Neural cell (in vitro differentiated cells): ENCODE measurements at regions not wholly inside any gene's neighbourhood (a gene's known extent, or its start where the extent isn't known, plus 50 kb on each side); places are given as distances from the start of the nearest gene placed in this dataset.

Source experiments
- EP300 ChIP-seq: fragments of 450-650 bp; conservative IDR thresholded peaks from 2 replicates; pipeline ENCODE4 v1.6.1; 2014; ENCODE audit warnings: antibody characterized with exemption, mild to moderate bottlenecking, moderate library complexity; ENCODE audit not compliant: poor library complexity, severe bottlenecking
- EZH2 ChIP-seq: fragments of 200-600, 300-800 bp; shearing (Covaris generic), sonication (generic); IDR thresholded peaks from 2 replicates; pipeline ENCODE4 v1.6.1; 2014; ENCODE audit warnings: antibody characterized with exemption, low read length, borderline replicate concordance, mild to moderate bottlenecking; ENCODE audit not compliant: insufficient read depth, poor library complexity, severe bottlenecking
- MXI1 ChIP-seq: fragments of 450-650 bp; conservative IDR thresholded peaks from 2 replicates; pipeline ENCODE4 v1.6.1; 2014; ENCODE audit warnings: antibody characterized with exemption, mild to moderate bottlenecking; ENCODE audit not compliant: poor library complexity, severe bottlenecking
- POLR2AphosphoS5 ChIP-seq: IDR thresholded peaks from 2 replicates; pipeline ENCODE4 v1.6.1; 2012
- RAD21 ChIP-seq: fragments of 450-650 bp; conservative IDR thresholded peaks from 2 replicates; pipeline ENCODE4 v1.6.1; 2014; ENCODE audit warnings: antibody characterized with exemption, mild to moderate bottlenecking, moderate library complexity
- SMC3 ChIP-seq: fragments of 450-650 bp; conservative IDR thresholded peaks from 2 replicates; pipeline ENCODE4 v1.6.1; 2014; ENCODE audit warnings: antibody characterized with exemption, mild to moderate bottlenecking, moderate library complexity; ENCODE audit not compliant: poor library complexity
- TF ChIP-seq, protein P1 (sequence below): fragments of 450-650 bp; IDR thresholded peaks from 2 replicates; pipeline ENCODE4 v1.5.1; 2014; ENCODE audit warnings: antibody characterized with exemption, mild to moderate bottlenecking, moderate library complexity; ENCODE audit not compliant: poor library complexity, severe bottlenecking
- TF ChIP-seq, protein P2 (sequence below): IDR thresholded peaks from 2 replicates; pipeline ENCODE4 v1.6.1; 2012; ENCODE audit warnings: borderline replicate concordance

DNA sequence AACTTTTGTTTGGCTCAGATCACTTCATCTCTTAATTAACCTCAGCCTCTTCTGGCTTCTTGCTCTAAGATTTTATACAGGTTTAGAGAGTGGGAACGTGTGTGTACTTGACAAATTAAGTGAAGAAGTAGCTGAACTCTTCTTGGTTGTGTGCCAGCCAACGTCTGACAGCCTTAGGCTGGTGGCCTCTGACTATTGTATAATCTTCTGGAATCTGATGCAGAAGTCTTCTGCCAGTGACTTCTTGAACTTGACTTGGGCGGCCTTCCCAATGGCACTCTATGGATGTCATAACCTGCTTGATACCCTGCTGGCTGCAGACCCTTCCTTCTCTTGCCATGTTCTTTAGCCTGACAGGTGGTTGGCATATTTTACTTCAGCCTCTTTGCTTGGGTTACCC lies 660.5 kb downstream of the DOK5 start:
- TF ChIP-seq, protein P1, sequence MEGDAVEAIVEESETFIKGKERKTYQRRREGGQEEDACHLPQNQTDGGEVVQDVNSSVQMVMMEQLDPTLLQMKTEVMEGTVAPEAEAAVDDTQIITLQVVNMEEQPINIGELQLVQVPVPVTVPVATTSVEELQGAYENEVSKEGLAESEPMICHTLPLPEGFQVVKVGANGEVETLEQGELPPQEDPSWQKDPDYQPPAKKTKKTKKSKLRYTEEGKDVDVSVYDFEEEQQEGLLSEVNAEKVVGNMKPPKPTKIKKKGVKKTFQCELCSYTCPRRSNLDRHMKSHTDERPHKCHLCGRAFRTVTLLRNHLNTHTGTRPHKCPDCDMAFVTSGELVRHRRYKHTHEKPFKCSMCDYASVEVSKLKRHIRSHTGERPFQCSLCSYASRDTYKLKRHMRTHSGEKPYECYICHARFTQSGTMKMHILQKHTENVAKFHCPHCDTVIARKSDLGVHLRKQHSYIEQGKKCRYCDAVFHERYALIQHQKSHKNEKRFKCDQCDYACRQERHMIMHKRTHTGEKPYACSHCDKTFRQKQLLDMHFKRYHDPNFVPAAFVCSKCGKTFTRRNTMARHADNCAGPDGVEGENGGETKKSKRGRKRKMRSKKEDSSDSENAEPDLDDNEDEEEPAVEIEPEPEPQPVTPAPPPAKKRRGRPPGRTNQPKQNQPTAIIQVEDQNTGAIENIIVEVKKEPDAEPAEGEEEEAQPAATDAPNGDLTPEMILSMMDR, result no peak
- TF ChIP-seq SMC3 (no peak), EP300 (no peak), EZH2 (no peak), POLR2AphosphoS5 (no peak), MXI1 (no peak), RAD21 (no peak)
- TF ChIP-seq, protein P2, sequence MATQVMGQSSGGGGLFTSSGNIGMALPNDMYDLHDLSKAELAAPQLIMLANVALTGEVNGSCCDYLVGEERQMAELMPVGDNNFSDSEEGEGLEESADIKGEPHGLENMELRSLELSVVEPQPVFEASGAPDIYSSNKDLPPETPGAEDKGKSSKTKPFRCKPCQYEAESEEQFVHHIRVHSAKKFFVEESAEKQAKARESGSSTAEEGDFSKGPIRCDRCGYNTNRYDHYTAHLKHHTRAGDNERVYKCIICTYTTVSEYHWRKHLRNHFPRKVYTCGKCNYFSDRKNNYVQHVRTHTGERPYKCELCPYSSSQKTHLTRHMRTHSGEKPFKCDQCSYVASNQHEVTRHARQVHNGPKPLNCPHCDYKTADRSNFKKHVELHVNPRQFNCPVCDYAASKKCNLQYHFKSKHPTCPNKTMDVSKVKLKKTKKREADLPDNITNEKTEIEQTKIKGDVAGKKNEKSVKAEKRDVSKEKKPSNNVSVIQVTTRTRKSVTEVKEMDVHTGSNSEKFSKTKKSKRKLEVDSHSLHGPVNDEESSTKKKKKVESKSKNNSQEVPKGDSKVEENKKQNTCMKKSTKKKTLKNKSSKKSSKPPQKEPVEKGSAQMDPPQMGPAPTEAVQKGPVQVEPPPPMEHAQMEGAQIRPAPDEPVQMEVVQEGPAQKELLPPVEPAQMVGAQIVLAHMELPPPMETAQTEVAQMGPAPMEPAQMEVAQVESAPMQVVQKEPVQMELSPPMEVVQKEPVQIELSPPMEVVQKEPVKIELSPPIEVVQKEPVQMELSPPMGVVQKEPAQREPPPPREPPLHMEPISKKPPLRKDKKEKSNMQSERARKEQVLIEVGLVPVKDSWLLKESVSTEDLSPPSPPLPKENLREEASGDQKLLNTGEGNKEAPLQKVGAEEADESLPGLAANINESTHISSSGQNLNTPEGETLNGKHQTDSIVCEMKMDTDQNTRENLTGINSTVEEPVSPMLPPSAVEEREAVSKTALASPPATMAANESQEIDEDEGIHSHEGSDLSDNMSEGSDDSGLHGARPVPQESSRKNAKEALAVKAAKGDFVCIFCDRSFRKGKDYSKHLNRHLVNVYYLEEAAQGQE, result no peak
